Right atrium auricular region (tissue), 2 donors: ENCODE measurements at regions not wholly inside any gene's neighbourhood (a gene's known extent, or its start where the extent isn't known, plus 50 kb on each side); places are given as distances from the start of the nearest gene placed in this dataset.

ENCODE experiments used
- DNase-seq: peaks from one replicate; pipeline ENCODE4 v3.0.0-alpha.2; 2019; ENCODE audit warnings: low spot score
- H3K27ac ChIP-seq, 2 donors: fragments of 200-600 bp; sonication (generic); 1 replicate in 1 of 2; 2 replicates in 1 of 2; pipeline ENCODE4 v1.5.1; 2016 to 2019
- H3K27me3 ChIP-seq, 2 donors: fragments of 200-600 bp; sonication (generic); one replicate each; pipeline versions ENCODE4 v1.5.1 to v1.6.0; 2017 to 2019
- H3K36me3 ChIP-seq: fragments of 200-600 bp; sonication (generic); one replicate; pipeline ENCODE4 v1.5.1; 2016
- H3K4me1 ChIP-seq, 2 donors: fragments of 200-600 bp; sonication (generic); one replicate each; pipeline versions ENCODE4 v1.5.1 to v1.6.0; 2017 to 2019
- H3K4me3 ChIP-seq, 2 donors: fragments of 200-600 bp; sonication (generic); 1 replicate in 1 of 2; 2 replicates in 1 of 2; pipeline ENCODE4 v1.5.1; 2017 to 2019; ENCODE audit warnings: mild to moderate bottlenecking in 1 of 2, moderate library complexity in 1 of 2
- H3K9me3 ChIP-seq, 2 donors: fragments of 200-600 bp; sonication (generic); one replicate each; pipeline ENCODE4 v1.5.1; 2019
- CTCF ChIP-seq, 2 donors: fragments of 200-600 bp; sonication (generic); IDR thresholded peaks; one replicate each; pipeline ENCODE4 v1.5.1; 2019; ENCODE audit warnings: antibody characterized with exemption in 2 of 2

DNA sequence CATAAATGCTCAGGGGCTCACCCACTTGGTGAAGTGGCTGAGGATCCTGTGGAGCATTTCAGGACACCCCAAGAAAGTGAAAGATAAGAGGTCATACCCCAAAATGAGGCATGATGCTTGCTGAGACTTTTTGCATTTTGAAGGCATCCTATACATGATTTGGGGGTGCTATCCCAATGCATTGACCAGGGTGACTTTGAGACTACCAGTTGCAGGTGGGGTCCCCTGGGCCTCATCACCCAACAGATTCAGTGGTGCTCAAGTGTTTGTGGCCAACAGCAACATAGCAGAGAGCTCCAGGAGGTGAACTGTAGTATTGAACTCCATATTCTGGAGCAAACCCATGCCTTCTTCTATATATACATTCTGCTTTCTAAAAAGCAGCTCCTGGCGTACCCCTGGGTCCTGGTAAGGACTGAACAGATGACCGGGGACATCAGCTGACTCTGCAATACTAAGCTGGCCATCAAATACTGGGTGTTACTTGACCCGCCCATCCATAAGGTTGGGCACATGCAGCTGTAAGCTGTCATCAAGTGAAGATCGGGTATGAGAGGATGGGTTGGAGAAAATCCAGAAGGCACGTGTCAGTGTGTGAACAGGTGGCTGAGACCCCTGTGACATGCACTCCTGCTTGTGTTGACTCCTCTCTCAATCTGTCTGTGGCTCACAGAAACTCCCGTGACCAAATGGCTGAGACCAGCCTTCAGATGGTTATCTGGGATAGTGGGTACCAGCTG, 143.3 kb downstream of the KLF13 start:
- TF ChIP-seq CTCF (IDR thresholded peaks at IDR 0.05) = no peak
- Histone ChIP-seq H3K36me3 (no peaks in the 10 kb centered on the region), H3K4me3 (no peak overlapping the region), H3K27me3 (no peaks in the 10 kb centered on the region), H3K9me3 (no peaks in the 10 kb centered on the region), H3K4me1 (peaks cover 0 to 18% of the 10 kb centered on the region in 2 donors), H3K27ac (no peak overlapping the region)
- peak; percentile 34 for DNase-seq

- TF ChIP-seq CTCF (IDR thresholded peaks at IDR 0.05) = no peak
- Histone ChIP-seq H3K9me3 (no peaks in the 10 kb centered on the region), H3K27me3 (no peaks in the 10 kb centered on the region), H3K4me3 (no peak overlapping the region), H3K27ac (no peak overlapping the region), H3K36me3 (no peaks in the 10 kb centered on the region), H3K4me1 (peaks cover 0 to 18% of the 10 kb centered on the region in 2 donors)
- peak; percentile 32 for DNase-seq
Observed at GRCh38 chr15:31470756-31471155, 144.1 kb downstream of the KLF13 start.

DNA sequence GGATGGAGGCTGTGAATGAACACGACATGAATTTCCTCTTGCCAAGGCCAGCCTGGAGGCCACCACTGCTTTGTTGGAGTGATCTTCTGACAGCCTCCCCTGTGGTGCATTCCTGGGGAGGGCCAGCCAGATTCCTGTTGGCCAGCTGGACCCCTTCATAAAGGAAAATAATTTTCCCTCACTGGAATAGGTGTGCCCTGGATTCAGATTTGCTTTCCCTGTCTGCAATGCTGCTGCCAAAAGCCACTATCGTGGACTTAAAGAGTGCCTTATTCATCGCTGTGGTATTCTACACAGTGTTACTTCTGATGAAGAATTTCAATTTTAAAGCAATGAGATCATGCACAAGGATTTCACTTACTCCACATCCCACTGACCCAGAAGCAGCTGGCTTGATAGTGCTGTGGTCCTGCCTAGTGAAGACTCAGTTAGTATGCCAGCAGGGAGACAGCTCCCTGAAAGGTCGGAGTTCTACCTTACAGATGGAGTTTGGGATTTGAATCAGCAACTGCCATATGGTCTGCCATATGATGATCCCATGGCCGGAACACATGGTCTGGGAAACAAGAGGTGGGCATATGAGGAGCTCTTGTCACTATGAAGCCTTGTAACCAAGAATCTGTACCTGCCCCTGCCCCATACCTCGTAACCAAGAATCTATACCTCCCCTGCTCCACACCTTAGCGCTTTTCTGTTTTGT, 145.2 kb downstream of the KLF13 start:
- TF ChIP-seq CTCF (IDR thresholded peaks at IDR 0.05) = no peak
- peaks cover 0 to 18% of the 10 kb centered on the region in 2 donors for H3K4me1 ChIP-seq
- DNase-seq = peak; percentile 64
- H3K4me3 ChIP-seq = no peak overlapping the region
- peak overlapping the region; percentile 35 to 45 for H3K27ac ChIP-seq
- no peaks in the 10 kb centered on the region for H3K36me3 ChIP-seq
- H3K27me3 ChIP-seq = no peaks in the 10 kb centered on the region
- no peaks in the 10 kb centered on the region for H3K9me3 ChIP-seq

DNA sequence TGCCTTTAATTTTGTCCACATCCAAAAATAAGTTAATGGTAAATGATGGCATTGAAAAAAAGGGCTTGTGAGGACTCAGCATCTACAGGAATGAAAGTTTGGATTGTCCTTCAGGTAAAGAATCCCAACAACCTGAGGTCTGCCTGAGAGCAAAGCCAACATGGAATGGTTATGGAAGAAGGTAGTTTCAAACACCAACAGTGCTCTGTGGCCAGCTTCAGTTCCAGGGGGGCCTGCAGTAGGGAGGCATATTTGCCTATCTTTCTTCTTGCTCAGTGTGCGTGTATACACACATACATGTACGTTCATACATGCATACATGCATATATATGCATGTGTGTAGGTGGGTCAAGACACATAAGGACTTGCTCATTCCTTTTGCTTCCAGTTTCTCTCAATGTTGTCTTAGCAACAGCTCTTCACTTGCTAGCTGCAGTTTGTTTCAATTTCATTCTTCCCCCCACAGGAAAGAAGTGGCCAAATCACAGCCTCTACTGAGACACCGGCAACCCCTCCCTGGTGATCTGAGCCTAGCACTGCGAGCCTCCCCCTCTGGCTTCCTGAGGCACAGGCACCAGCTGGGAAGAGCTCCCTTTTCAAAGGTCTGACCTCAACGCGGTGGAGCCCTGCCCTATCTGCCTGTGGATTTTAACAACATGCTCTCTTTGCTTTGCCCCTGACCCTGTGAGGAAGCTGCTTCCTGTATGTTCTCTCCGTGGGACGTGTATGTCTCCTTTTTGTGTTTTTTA, 146.2 kb downstream of the KLF13 start:
- Histone ChIP-seq H3K9me3 (no peaks in the 10 kb centered on the region), H3K27ac (peak overlapping the region in 1 of 2 donors; percentile 10), H3K27me3 (no peaks in the 10 kb centered on the region), H3K4me1 (peaks cover 0 to 18% of the 10 kb centered on the region in 2 donors), H3K4me3 (no peak overlapping the region), H3K36me3 (no peaks in the 10 kb centered on the region)
- no peak for TF ChIP-seq CTCF (IDR thresholded peaks at IDR 0.05)
- DNase-seq = peak; percentile 61

- H3K36me3 ChIP-seq = no peaks in the 10 kb centered on the region
- no peaks in the 10 kb centered on the region for H3K27me3 ChIP-seq
- no peak for TF ChIP-seq CTCF (IDR thresholded peaks at IDR 0.05)
- H3K27ac ChIP-seq = peak overlapping the region in 1 of 2 donors; percentile 10
- H3K9me3 ChIP-seq = no peaks in the 10 kb centered on the region
- peaks cover 0 to 18% of the 10 kb centered on the region in 2 donors for H3K4me1 ChIP-seq
- DNase-seq = peak; percentile 38
- H3K4me3 ChIP-seq = no peak overlapping the region
Observed at GRCh38 chr15:31473385-31474058, 146.9 kb downstream of the KLF13 start.
